Stomach (tissue), 8 donors: ENCODE measurements at regions not wholly inside any gene's neighbourhood (a gene's known extent, or its start where the extent isn't known, plus 50 kb on each side); places are given as distances from the start of the nearest gene placed in this dataset.

Experiments used
- DNase-seq, 2 donors: peaks; one replicate each; pipeline versions ENCODE4 v3.0.0 to v3.0.0-alpha.2; 2013 to 2019
- H3K27ac ChIP-seq, 5 donors: fragments of 200-600 bp in 4 of 5; sonication (generic) in 4 of 5; one replicate each; pipeline ENCODE4 v1.5.1; 2013 to 2019; ENCODE audit warnings: mild to moderate bottlenecking in 1 of 5, moderate library complexity in 1 of 5
- H3K27me3 ChIP-seq, 3 donors: fragments of 200-600 bp; sonication (generic); one replicate each; pipeline ENCODE4 v1.5.1; 2017 to 2019; ENCODE audit warnings: mixed run types in 1 of 3
- H3K36me3 ChIP-seq, 4 donors: fragments of 200-600 bp; sonication (generic); 1 replicate in 3 of 4; 2 replicates in 1 of 4; pipeline ENCODE4 v1.5.1; 2016 to 2019
- H3K4me1 ChIP-seq, 4 donors: fragments of 200-600 bp; sonication (generic); one replicate each; pipeline ENCODE4 v1.5.1; 2016 to 2019
- H3K4me3 ChIP-seq, 4 donors: fragments of 200-600 bp; sonication (generic) in 3 of 4; one replicate each; pipeline ENCODE4 v1.5.1; 2016 to 2019; ENCODE audit warnings: mild to moderate bottlenecking in 1 of 4
- H3K9me3 ChIP-seq, 4 donors: fragments of 200-600 bp; sonication (generic); one replicate each; pipeline ENCODE4 v1.5.1; 2016 to 2019
- CTCF ChIP-seq, 7 experiments: fragments of 450-650 bp in 4 of 7; fragments of 200-600 bp in 3 of 7; sonication (generic) in 3 of 7; IDR thresholded peaks; one replicate each; pipeline ENCODE4 v1.5.1; 2016 to 2019; ENCODE audit warnings: antibody characterized with exemption in 7 of 7, control low read depth in 2 of 7, mild to moderate bottlenecking in 1 of 7
- EP300 ChIP-seq: sonication (generic); formaldehyde crosslinking; IDR thresholded peaks from one replicate; pipeline ENCODE4 v1.6.1; 2017; ENCODE audit warnings: antibody characterized with exemption
- POLR2A ChIP-seq, 4 donors: fragments of 450-650 bp; IDR thresholded peaks; one replicate each; pipeline ENCODE4 v1.6.1; 2016; ENCODE audit warnings: antibody characterized with exemption in 4 of 4, control low read depth in 2 of 4, mild to moderate bottlenecking in 1 of 4, moderate library complexity in 1 of 4
- POLR2AphosphoS5 ChIP-seq, 3 donors: sonication (generic); formaldehyde crosslinking; IDR thresholded peaks; one replicate each; pipeline ENCODE4 v1.6.1; 2016; ENCODE audit warnings: antibody characterized with exemption in 3 of 3
- WGBS, 5 donors: extraction: QIAGEN DNeasy Blood & Tissue Kit in 3 of 5; methylation state at CpG; one replicate each; pipeline versions ENCODE4 v1.1.5 to v1.1.7; 2013 to 2018; 5-methylcytosine and 5-hydroxymethylcytosine counted together
- intact Hi-C: fragments of 100-400 bp; cut with DNase I; formaldehyde crosslinking; loops from one replicate; pipeline ENCODE4 v1.15.1; 2023; ENCODE audit warnings: low total_unique reads
- donor health status: healthy with polysubstance abuse.
- donor health status: Bipolar disorder and iron deficiency.
- donor health status: healthy.

DNA sequence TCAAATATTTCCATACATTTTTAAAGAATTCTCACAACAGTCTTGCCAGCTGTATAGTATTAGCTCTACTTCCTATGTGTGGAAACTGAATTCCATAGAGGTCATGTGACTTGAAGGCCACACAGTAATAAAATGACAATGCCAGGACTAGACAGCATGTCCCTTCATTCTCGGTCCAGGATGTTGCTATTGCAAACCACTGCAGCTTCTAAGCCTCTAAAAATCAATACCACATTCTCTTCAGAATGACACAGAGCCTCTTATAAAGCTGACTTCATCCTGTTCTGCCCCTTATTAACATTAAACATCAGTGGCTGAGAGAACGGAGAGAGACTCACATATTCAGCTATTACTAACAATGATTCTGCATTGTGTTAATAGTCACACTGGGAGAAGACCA is 240.3 kb upstream of the PEX5L start:
- intact Hi-C loops, result no loop called here
- 48 to 70% (median 67%) methylated on average over 2 of the region's 2 CpGs for WGBS, 5 donors
- Histone ChIP-seq H3K4me1 (no peaks in the 10 kb centered on the region), H3K4me3 (no peak overlapping the region), H3K27ac (no peak overlapping the region), H3K36me3 (no peaks in the 10 kb centered on the region), H3K27me3 (no peaks in the 10 kb centered on the region), H3K9me3 (peaks cover 0 to 5% (median 0%) of the 10 kb centered on the region in 4 donors)
- DNase-seq, result no peak
- TF ChIP-seq EP300, result no peak
- no peak for TF ChIP-seq POLR2A (IDR thresholded peaks at IDR 0.05)
- TF ChIP-seq CTCF (IDR thresholded peaks at IDR 0.05), result no peak
- TF ChIP-seq POLR2AphosphoS5 (IDR thresholded peaks at IDR 0.05), result no peak

DNA sequence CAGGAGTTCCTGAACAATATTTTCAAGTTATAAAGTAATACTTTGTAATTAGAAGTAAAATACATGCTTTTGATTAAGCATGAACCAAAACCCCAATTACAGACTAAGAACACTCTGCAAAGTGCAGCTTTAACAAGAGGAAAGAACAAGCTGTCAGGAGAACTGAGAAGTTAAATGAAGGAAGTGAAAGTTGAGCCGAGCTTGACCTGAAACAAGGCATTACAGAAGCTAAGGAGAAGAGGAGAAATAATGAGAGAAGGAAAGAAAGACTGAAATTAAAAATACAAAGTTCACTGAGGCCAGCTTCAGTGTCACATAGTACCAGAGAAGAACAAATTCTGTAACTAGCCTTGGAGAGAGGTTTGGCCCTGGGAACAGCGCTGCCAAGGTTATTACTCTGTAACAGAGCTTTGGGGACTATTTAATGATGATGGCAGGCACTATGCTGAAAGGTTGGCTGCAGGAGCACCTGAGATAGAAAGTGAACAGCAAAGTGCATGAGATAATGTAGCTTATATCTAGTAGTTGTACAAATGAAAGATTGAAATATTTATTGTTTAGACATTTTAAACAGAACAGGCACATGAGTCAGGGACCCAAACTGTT is 241.9 kb upstream of the PEX5L start:
- WGBS, 5 donors, result 62 to 72% (median 71%) methylated on average over 2 of the region's 2 CpGs
- H3K27ac ChIP-seq, result no peak overlapping the region
- no peaks in the 10 kb centered on the region for H3K4me1 ChIP-seq
- no peak for DNase-seq
- no peak overlapping the region for H3K4me3 ChIP-seq
- TF ChIP-seq POLR2AphosphoS5 (IDR thresholded peaks at IDR 0.05) (no peak), CTCF (IDR thresholded peaks at IDR 0.05) (no peak), EP300 (no peak), POLR2A (IDR thresholded peaks at IDR 0.05) (no peak)
- no peaks in the 10 kb centered on the region for H3K36me3 ChIP-seq
- H3K27me3 ChIP-seq, result no peaks in the 10 kb centered on the region
- intact Hi-C loops, result no loop called here
- peaks cover 0 to 5% (median 0%) of the 10 kb centered on the region in 4 donors for H3K9me3 ChIP-seq

GRCh38 chr3:180280555-180280954 is 243.8 kb upstream of the PEX5L start:
- Histone ChIP-seq H3K27ac (no peak overlapping the region), H3K9me3 (no peaks in the 10 kb centered on the region), H3K4me3 (no peak overlapping the region), H3K4me1 (no peaks in the 10 kb centered on the region), H3K36me3 (no peaks in the 10 kb centered on the region), H3K27me3 (no peaks in the 10 kb centered on the region)
- 69 to 100% (median 83%) methylated on average over 1 of the region's 1 CpG for WGBS, 5 donors
- no peak for TF ChIP-seq POLR2AphosphoS5 (IDR thresholded peaks at IDR 0.05)
- TF ChIP-seq POLR2A (IDR thresholded peaks at IDR 0.05), result no peak
- no peak for TF ChIP-seq CTCF (IDR thresholded peaks at IDR 0.05)
- TF ChIP-seq EP300, result no peak
- intact Hi-C loops, result no loop called here
- no peak for DNase-seq

DNA sequence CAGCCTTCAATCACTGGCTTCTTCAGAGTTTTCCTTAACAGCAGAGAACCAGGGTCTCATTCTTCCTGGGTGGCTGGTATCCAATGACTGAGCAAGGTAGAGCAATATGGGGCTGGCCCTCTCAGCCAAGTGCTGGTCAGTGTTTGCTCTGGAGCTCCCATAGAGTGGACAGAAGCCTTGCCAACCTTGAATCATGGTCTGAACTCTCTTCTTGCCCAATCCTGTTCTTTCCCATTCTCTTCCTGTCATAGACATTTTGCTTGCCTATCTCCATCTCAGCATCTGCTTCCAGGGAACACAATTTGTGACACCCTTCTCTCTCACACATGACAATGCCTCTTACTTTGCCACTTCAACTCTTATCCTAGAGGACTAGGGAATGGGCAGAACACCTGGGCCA is 245.6 kb upstream of the PEX5L start:
- DNase-seq, result no peak
- H3K27me3 ChIP-seq, result no peaks in the 10 kb centered on the region
- H3K36me3 ChIP-seq, result no peaks in the 10 kb centered on the region
- intact Hi-C loops, result no loop called here
- H3K4me3 ChIP-seq, result no peak overlapping the region
- H3K9me3 ChIP-seq, result no peaks in the 10 kb centered on the region
- no peaks in the 10 kb centered on the region for H3K4me1 ChIP-seq
- no peak for TF ChIP-seq POLR2A (IDR thresholded peaks at IDR 0.05)
- TF ChIP-seq POLR2AphosphoS5 (IDR thresholded peaks at IDR 0.05), result no peak
- TF ChIP-seq EP300, result no peak
- no peak for TF ChIP-seq CTCF (IDR thresholded peaks at IDR 0.05)
- H3K27ac ChIP-seq, result no peak overlapping the region
